ENCODE measurements at regions not wholly inside any gene's neighbourhood (a gene's known extent, or its start where the extent isn't known, plus 50 kb on each side); places are given as distances from the start of the nearest gene placed in this dataset.

- no peak for FAIRE-seq
- ChIA-PET SMC1A (ENCODE audit: uncharacterized antibody, unreplicated experiment) (no interaction called here), CTCF (no interaction called here), POLR2A (no interaction called here), RAD21 (ENCODE audit: unreplicated experiment) (no interaction called here)
- no peaks in the 10 kb centered on the region for H3K79me2 ChIP-seq (ENCODE audit: control insufficient read depth, insufficient read depth, low read length)
- 27% methylated on average over 5 of the region's 5 CpGs for WGBS (ENCODE audit: insufficient coverage, insufficient replicate concordance, low lambda C conversion rate, missing lambda C conversion rate)
- H4K20me1 ChIP-seq (ENCODE audit: control insufficient read depth, insufficient read depth): no peaks in the 10 kb centered on the region
- H3K9me3 ChIP-seq (replicated peaks; ENCODE audit: control insufficient read depth, insufficient read depth, low read length): no peaks in the 10 kb centered on the region
- intact Hi-C loops (cut with micrococcal nuclease; ENCODE audit: unreplicated experiment): no loop called here
- in situ Hi-C loops (cut with MboI): no loop called here
- DNase-seq (ENCODE audit: low read depth, low spot score): no peak
- no peak overlapping the region for H3K4me3 ChIP-seq
- BruUV-seq (replicated peaks): no TSS peak
- no peak for ATAC-seq
- no peaks in the 10 kb centered on the region for H3K4me1 ChIP-seq (ENCODE audit: control insufficient read depth, insufficient read depth, low read length)
- H3K27me3 ChIP-seq (replicated peaks in 1 of 2; ENCODE audit: control insufficient read depth in 2 of 2, insufficient read depth in 2 of 2, low read length in 1 of 2): no peaks in the 10 kb centered on the region; a peak in 1 of 4 replicates
- TF ChIP-seq MYB (IDR thresholded peaks at IDR 0.05; ENCODE audit: borderline replicate concordance, low read depth, low read length): no peak
- TF ChIP-seq SMAD5 (IDR thresholded peaks at IDR 0.05; ENCODE audit: low read depth): no peak
- TF ChIP-seq ATF2 (IDR thresholded peaks at IDR 0.05; ENCODE audit: low read length): no peak
- TF ChIP-seq POLR2A (IDR thresholded peaks at IDR 0.05; ENCODE audit: low read depth, low read length): no peak
- TF ChIP-seq SMAD1 (IDR thresholded peaks at IDR 0.05; ENCODE audit: low read depth, partially characterized antibody): no peak
- TF ChIP-seq EP300 (IDR thresholded peaks at IDR 0.05; ENCODE audit: borderline replicate concordance in 1 of 2, control insufficient read depth in 1 of 2, low read depth in 2 of 2, low read length in 2 of 2): no peak
- TF ChIP-seq MTA3 (IDR thresholded peaks at IDR 0.05; ENCODE audit: borderline replicate concordance, low read length): no peak
- TF ChIP-seq SMARCA5 (IDR thresholded peaks at IDR 0.05): no peak
- no peak for TF ChIP-seq RCOR1 (conservative IDR thresholded peaks at IDR 0.05; ENCODE audit: low read depth, low read length)
- no peak for TF ChIP-seq CBFB (IDR thresholded peaks at IDR 0.05; ENCODE audit: low read depth)
- no peak for TF ChIP-seq CREB1 (IDR thresholded peaks at IDR 0.05; ENCODE audit: low read depth)
- no peak for TF ChIP-seq NRF1 (conservative IDR thresholded peaks at IDR 0.05; ENCODE audit: low read depth, low read length)
- no peak for TF ChIP-seq TBL1XR1 (IDR thresholded peaks at IDR 0.05; ENCODE audit: low read depth, low read length)
- TF ChIP-seq PAX8 (IDR thresholded peaks at IDR 0.05): no peak
- TF ChIP-seq ZZZ3 (IDR thresholded peaks at IDR 0.05; ENCODE audit: control insufficient read depth, insufficient read length, low read depth): no peak
- TF ChIP-seq RAD51 (IDR thresholded peaks at IDR 0.05): no peak
- no peak for TF ChIP-seq PAX5 (IDR thresholded peaks at IDR 0.05; ENCODE audit: borderline replicate concordance, low read depth, low read length)
- TF ChIP-seq NR2C1 (IDR thresholded peaks at IDR 0.05): no peak
- no peak for TF ChIP-seq TCF3 (IDR thresholded peaks at IDR 0.05; ENCODE audit: borderline replicate concordance, insufficient read depth, low read depth, low read length)
- TF ChIP-seq SPI1 (IDR thresholded peaks at IDR 0.05; ENCODE audit: borderline replicate concordance, insufficient read depth, low read depth, low read length): no peak
- H3K27ac ChIP-seq (ENCODE audit: control insufficient read depth, insufficient read depth): no peak overlapping the region
- H3K4me2 ChIP-seq (ENCODE audit: control insufficient read depth, insufficient read depth): no peak overlapping the region
- H3K36me3 ChIP-seq (ENCODE audit: control insufficient read depth in 2 of 2, insufficient read depth in 2 of 2, low read length in 1 of 2): no peaks in the 10 kb centered on the region
- H3K9ac ChIP-seq (ENCODE audit: control insufficient read depth, insufficient read depth, low read length): no peak overlapping the region
- H2AFZ ChIP-seq (ENCODE audit: control insufficient read depth, low read depth, low read length): no peak overlapping the region
Measured at GRCh38 chr5:88109818-88110217, 158.8 kb downstream of the TMEM161B start.

Measured in GM12878 (cell line).